CD4-positive, alpha-beta memory T cell (primary cell): ENCODE measurements at regions not wholly inside any gene's neighbourhood (a gene's known extent, or its start where the extent isn't known, plus 50 kb on each side); places are given as distances from the start of the nearest gene placed in this dataset.
"Not testable (repeated sequence)": the region's sequence is repeated elsewhere in the genome, so short reads cannot be mapped to it uniquely, and the experiment has no call there.

Experiments used
- CTCF ChIA-PET: fragments of 350-600 bp; sonication (Branson Sonifier 250); formaldehyde crosslinking; loops from one replicate; lab custom pipeline; 2021; ENCODE audit warnings: inconsistent platforms; ENCODE audit not compliant: partially characterized antibody; lab: Charles Lee
- POLR2A ChIA-PET: fragments of 350-600 bp; sonication (Branson Sonifier 250); formaldehyde crosslinking; loops from one replicate; lab custom pipeline; 2021; ENCODE audit not compliant: partially characterized antibody; lab: Charles Lee
- DNase-seq, 5 donors: peaks; one replicate each; pipeline versions ENCODE4 v3.0.0 to v3.0.0-alpha.2; 2020 to 2022; ENCODE audit warnings: mixed read lengths in 1 of 5
- H3K27ac ChIP-seq: one replicate; pipeline ENCODE4 v1.7.0; 2013; ENCODE audit warnings: low read depth, low read length
- H3K27me3 ChIP-seq: 2 replicates; pipeline ENCODE4 v1.7.0; 2013; ENCODE audit warnings: mild to moderate bottlenecking, low read length, moderate library complexity; ENCODE audit not compliant: insufficient read depth
- H3K36me3 ChIP-seq: 2 replicates; pipeline ENCODE4 v1.7.0; 2013; ENCODE audit warnings: mild to moderate bottlenecking, low read length, moderate library complexity; ENCODE audit not compliant: insufficient read depth
- H3K4me1 ChIP-seq: 2 replicates; pipeline ENCODE4 v1.7.0; 2013; ENCODE audit warnings: mild to moderate bottlenecking, low read length, moderate library complexity; ENCODE audit not compliant: insufficient read depth
- H3K4me3 ChIP-seq, 2 donors: one replicate each; pipeline ENCODE4 v1.7.0; 2013; ENCODE audit warnings: low read length in 2 of 2, mild to moderate bottlenecking in 1 of 2
- H3K9me3 ChIP-seq, 2 donors: one replicate each; pipeline ENCODE4 v1.7.0; 2013; ENCODE audit warnings: low read length in 2 of 2, control low read depth in 1 of 2; ENCODE audit not compliant: control insufficient read depth in 1 of 2
- H3K27ac Mint-ChIP-seq, 7 donors: one replicate each; pipeline ENCODE4 v1.8.0; 2020 to 2021; ENCODE audit warnings: mixed read lengths in 7 of 7, mild to moderate bottlenecking in 6 of 7, inconsistent platforms in 3 of 7, moderate library complexity in 3 of 7
- H3K27me3 Mint-ChIP-seq, 2 donors: one replicate each; pipeline ENCODE4 v1.8.0; 2020 to 2021; ENCODE audit warnings: mixed read lengths in 2 of 2
- H3K36me3 Mint-ChIP-seq, 2 donors: one replicate each; pipeline ENCODE4 v1.8.0; 2020 to 2021; ENCODE audit warnings: mixed read lengths in 2 of 2, inconsistent platforms in 1 of 2, mild to moderate bottlenecking in 1 of 2
- H3K4me1 Mint-ChIP-seq, 4 donors: one replicate each; pipeline ENCODE4 v1.8.0; 2020 to 2021; ENCODE audit warnings: mixed read lengths in 4 of 4, mild to moderate bottlenecking in 1 of 4
- H3K4me3 Mint-ChIP-seq, 8 donors: one replicate each; pipeline ENCODE4 v1.8.0; 2020 to 2021; ENCODE audit warnings: mixed read lengths in 8 of 8, mild to moderate bottlenecking in 7 of 8, moderate library complexity in 6 of 8, inconsistent platforms in 3 of 8
- H3K9me3 Mint-ChIP-seq, 8 donors: one replicate each; pipeline ENCODE4 v1.8.0; 2020 to 2021; ENCODE audit warnings: mixed read lengths in 8 of 8, mild to moderate bottlenecking in 5 of 8, inconsistent platforms in 3 of 8, moderate library complexity in 1 of 8
- intact Hi-C: fragments of 100-400 bp; cut with micrococcal nuclease; formaldehyde crosslinking; loops from one replicate; pipeline ENCODE4 v1.15.1; 2023

DNA sequence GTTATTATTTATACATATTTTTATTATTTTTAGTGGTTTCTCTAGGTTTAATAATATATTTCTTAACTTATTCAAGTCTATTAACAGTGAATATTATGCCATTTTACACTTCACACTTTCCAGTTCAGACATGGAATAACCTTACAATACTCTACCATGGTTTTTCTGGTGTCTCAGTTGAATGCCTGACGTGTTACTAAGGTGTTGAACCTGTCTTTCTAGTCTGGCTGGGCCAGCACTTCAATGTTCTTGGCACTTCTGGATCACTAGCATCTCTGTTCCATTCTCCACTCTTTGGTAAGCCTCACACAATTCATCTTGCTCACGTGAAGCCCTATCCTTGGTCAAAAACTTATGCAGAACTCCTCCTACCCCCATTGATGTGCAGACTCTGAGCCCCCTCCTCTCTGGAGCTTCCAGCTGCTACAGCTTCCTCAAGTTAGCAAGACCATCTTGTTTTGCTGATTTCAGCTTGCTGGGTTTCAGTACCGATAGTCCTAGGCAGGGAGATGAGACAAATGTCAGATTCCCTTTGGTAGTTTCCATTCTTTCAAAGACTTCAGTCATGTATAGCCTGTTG lies 243.1 kb downstream of the FBXO4 start:
- Histone ChIP-seq H3K27ac (no peak overlapping the region), H3K27me3 (no peaks in the 10 kb centered on the region), H3K4me1 (no peaks in the 10 kb centered on the region), H3K36me3 (no peaks in the 10 kb centered on the region), H3K4me3 (no peak overlapping the region), H3K9me3 (no peaks in the 10 kb centered on the region)
- Mint-ChIP-seq H3K4me3 (no peak overlapping the region), H3K9me3 (peaks cover 0 to 6% (median 1%) of the 10 kb centered on the region in 8 donors), H3K36me3 (no peaks in the 10 kb centered on the region), H3K27me3 (no peaks in the 10 kb centered on the region), H3K4me1 (no peaks in the 10 kb centered on the region), H3K27ac (no peak overlapping the region)
- DNase-seq, result no peak
- CTCF ChIA-PET, result no interaction called here
- POLR2A ChIA-PET, result no interaction called here
- intact Hi-C loops, result no loop called here

- H3K4me1 Mint-ChIP-seq, H3K4me3 Mint-ChIP-seq, intact Hi-C loops: not testable (repeated sequence)
Measured at GRCh38 chr5:42176118-42176517, 247.1 kb upstream of the GHR start.

GRCh38 chr5:42179843-42180242 lies 243.4 kb upstream of the GHR start:
- DNase-seq, POLR2A ChIA-PET, H3K4me1 Mint-ChIP-seq, H3K27me3 ChIP-seq, H3K9me3 ChIP-seq, H3K36me3 ChIP-seq, H3K4me1 ChIP-seq, H3K4me3 Mint-ChIP-seq, intact Hi-C loops, H3K27ac Mint-ChIP-seq, H3K27me3 Mint-ChIP-seq, H3K36me3 Mint-ChIP-seq, CTCF ChIA-PET, H3K4me3 ChIP-seq, H3K27ac ChIP-seq: not testable (repeated sequence)
- H3K9me3 Mint-ChIP-seq, result peaks cover 0 to 27% (median 13%) of the 10 kb centered on the region in 8 donors

More at GRCh38 chr5:42176118-42176517, 247.1 kb upstream of the GHR start:
- peaks cover 0 to 27% (median 14%) of the 10 kb centered on the region in 8 donors for H3K9me3 Mint-ChIP-seq
- CTCF ChIA-PET, H3K27me3 Mint-ChIP-seq, H3K27ac ChIP-seq, H3K27ac Mint-ChIP-seq, H3K27me3 ChIP-seq, H3K9me3 ChIP-seq, H3K4me3 ChIP-seq, DNase-seq, H3K36me3 Mint-ChIP-seq, H3K4me1 ChIP-seq, H3K36me3 ChIP-seq, POLR2A ChIA-PET: not testable (repeated sequence)

DNA sequence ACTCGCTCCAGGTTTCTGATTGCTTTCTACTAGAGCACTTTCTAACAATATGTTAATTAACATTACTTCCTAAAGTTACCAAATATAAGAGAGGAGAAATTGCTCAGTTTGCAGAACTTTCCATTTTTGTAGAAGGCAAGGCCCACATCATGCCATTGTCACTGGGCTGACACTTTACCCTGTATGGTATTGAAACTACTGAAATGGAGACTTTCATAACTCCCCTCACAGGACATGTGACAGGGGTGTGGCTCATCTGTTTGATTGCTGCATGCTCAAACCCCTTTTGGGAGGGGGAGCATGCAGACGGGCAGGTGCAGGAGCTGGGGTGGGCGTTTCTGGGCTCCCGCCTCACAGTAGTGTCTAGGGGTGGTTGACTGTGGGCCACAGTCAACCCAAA lies 206.3 kb upstream of the GHR start:
- CTCF ChIA-PET, result no interaction called here
- intact Hi-C loops, result no loop called here
- no peak for DNase-seq
- Histone ChIP-seq H3K27ac (no peak overlapping the region), H3K36me3 (no peaks in the 10 kb centered on the region), H3K4me1 (no peaks in the 10 kb centered on the region), H3K9me3 (no peaks in the 10 kb centered on the region), H3K4me3 (no peak overlapping the region), H3K27me3 (no peaks in the 10 kb centered on the region)
- POLR2A ChIA-PET, result no interaction called here
- Mint-ChIP-seq H3K27ac (no peak overlapping the region), H3K4me3 (no peak overlapping the region), H3K36me3 (no peaks in the 10 kb centered on the region), H3K27me3 (peaks cover 0 to 3% of the 10 kb centered on the region in 2 donors), H3K9me3 (no peaks in the 10 kb centered on the region), H3K4me1 (no peaks in the 10 kb centered on the region)

GRCh38 chr5:42217791-42218190 lies 205.4 kb upstream of the GHR start:
- Histone ChIP-seq H3K4me1 (no peaks in the 10 kb centered on the region), H3K27ac (no peak overlapping the region), H3K27me3 (no peaks in the 10 kb centered on the region), H3K4me3 (no peak overlapping the region), H3K9me3 (no peaks in the 10 kb centered on the region), H3K36me3 (no peaks in the 10 kb centered on the region)
- peaks cover 0 to 3% of the 10 kb centered on the region in 2 donors for H3K27me3 Mint-ChIP-seq
- H3K9me3 Mint-ChIP-seq, result no peaks in the 10 kb centered on the region
- H3K4me1 Mint-ChIP-seq, result no peaks in the 10 kb centered on the region
- H3K27ac Mint-ChIP-seq, result no peak overlapping the region
- intact Hi-C loops, result no loop called here
- no peak for DNase-seq
- H3K36me3 Mint-ChIP-seq, result no peaks in the 10 kb centered on the region
- POLR2A ChIA-PET, result no interaction called here
- no peak overlapping the region for H3K4me3 Mint-ChIP-seq
- CTCF ChIA-PET, result no interaction called here

DNA sequence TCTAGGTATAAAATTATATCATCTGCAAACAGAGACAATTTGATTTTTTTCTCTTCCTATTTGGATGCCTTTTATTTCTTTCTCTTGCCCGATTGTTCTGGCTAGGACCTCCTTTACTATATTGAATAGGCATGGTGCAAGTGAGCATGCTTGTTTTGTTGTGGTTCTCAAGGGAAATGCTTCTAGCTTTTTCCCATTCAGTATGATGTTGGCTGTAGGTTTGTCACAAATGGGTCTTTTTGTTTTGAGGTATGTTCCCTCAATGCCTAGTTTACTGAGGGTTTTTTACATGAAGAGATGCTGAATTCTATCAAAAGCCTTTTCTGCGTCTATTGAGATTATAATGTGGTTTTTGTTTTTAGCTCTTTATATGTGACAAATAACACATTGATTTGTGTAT lies 198.2 kb upstream of the GHR start:
- Histone ChIP-seq H3K4me1 (no peaks in the 10 kb centered on the region), H3K27ac (no peak overlapping the region), H3K27me3 (no peaks in the 10 kb centered on the region), H3K9me3 (no peaks in the 10 kb centered on the region), H3K36me3 (no peaks in the 10 kb centered on the region), H3K4me3 (no peak overlapping the region)
- no peak overlapping the region for H3K4me3 Mint-ChIP-seq
- H3K9me3 Mint-ChIP-seq, result peaks cover 0 to 1% (median 0%) of the 10 kb centered on the region in 8 donors
- ChIA-PET CTCF (no interaction called here), POLR2A (no interaction called here)
- H3K36me3 Mint-ChIP-seq, result no peaks in the 10 kb centered on the region
- intact Hi-C loops, result no loop called here
- no peak overlapping the region for H3K27ac Mint-ChIP-seq
- H3K27me3 Mint-ChIP-seq, result no peaks in the 10 kb centered on the region
- H3K4me1 Mint-ChIP-seq, result no peaks in the 10 kb centered on the region
- DNase-seq, result no peak

DNA sequence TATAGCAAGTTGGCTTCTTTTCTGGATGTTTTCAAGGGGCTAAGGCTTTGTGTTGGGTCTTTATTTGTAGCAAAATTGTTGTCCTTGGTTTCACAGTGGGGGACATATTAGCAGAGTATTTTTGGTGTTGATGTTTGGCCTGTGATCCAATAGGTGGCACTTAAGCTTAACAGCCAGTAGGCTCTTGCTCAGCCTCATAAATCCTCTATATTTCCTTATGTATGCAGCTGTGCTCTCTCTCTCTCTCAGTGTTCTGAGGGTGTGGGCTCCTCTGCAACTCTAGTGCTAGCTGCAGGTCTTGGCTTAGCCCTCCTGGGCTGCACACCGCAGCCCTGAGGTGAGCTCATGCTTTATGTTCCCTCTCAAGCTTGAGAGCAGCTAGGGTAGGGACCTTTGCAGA lies 195.0 kb upstream of the GHR start:
- Mint-ChIP-seq H3K4me3 (no peak overlapping the region), H3K4me1 (no peaks in the 10 kb centered on the region), H3K27ac (no peak overlapping the region), H3K27me3 (peaks cover 0 to 1% of the 10 kb centered on the region in 2 donors), H3K9me3 (peaks cover 0 to 1% (median 0%) of the 10 kb centered on the region in 8 donors), H3K36me3 (no peaks in the 10 kb centered on the region)
- H3K27ac ChIP-seq, result no peak overlapping the region
- H3K36me3 ChIP-seq, result no peaks in the 10 kb centered on the region
- intact Hi-C loops, result no loop called here
- no peak for DNase-seq
- H3K4me3 ChIP-seq, result no peak overlapping the region
- H3K27me3 ChIP-seq, result no peaks in the 10 kb centered on the region
- no peaks in the 10 kb centered on the region for H3K4me1 ChIP-seq
- POLR2A ChIA-PET, result no interaction called here
- H3K9me3 ChIP-seq, result no peaks in the 10 kb centered on the region
- CTCF ChIA-PET, result no interaction called here

DNA sequence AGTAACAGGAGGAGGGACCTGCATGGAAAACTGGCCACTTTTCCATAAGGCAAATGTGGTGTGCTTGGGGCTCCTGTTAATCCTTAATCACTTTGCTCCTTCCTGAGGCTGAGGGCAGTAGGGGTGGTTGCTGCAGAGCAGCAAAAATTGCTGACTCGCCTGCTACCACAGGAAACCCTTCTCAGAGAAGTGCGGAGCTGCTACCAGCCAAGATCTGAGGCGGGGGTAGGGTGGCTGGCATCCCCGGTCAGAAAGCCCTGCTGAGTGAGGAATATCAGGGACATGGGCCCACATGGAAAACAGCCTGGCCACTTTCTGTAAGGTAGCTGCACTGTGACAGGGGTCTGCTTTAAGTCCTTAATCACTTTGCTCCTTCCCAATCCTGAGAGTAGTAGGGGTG lies 192.4 kb upstream of the GHR start:
- H3K4me1 Mint-ChIP-seq, result no peaks in the 10 kb centered on the region

More for the DNA sequence above, 192.4 kb upstream of the GHR start:
- ChIA-PET CTCF (no interaction called here), POLR2A (no interaction called here)
- no peak for DNase-seq
- intact Hi-C loops, result no loop called here
- Mint-ChIP-seq H3K36me3 (no peaks in the 10 kb centered on the region), H3K27ac (no peak overlapping the region), H3K4me3 (no peak overlapping the region), H3K27me3 (peaks cover 0 to 4% of the 10 kb centered on the region in 2 donors), H3K9me3 (peaks cover 0 to 1% (median 0%) of the 10 kb centered on the region in 8 donors)
- Histone ChIP-seq H3K9me3 (no peaks in the 10 kb centered on the region), H3K27me3 (no peaks in the 10 kb centered on the region), H3K4me1 (no peaks in the 10 kb centered on the region), H3K36me3 (no peaks in the 10 kb centered on the region), H3K4me3 (no peak overlapping the region), H3K27ac (no peak overlapping the region)
